OCI-LY7 (cell line): ENCODE measurements at regions not wholly inside any gene's neighbourhood (a gene's known extent, or its start where the extent isn't known, plus 50 kb on each side); places are given as distances from the start of the nearest gene placed in this dataset.
"Not testable (repeated sequence)": the region's sequence is repeated elsewhere in the genome, so short reads cannot be mapped to it uniquely, and the experiment has no call there.

Experiments
- BruUV-seq: library from RNA; stranded (reverse); fragments of 400-500 nt; replicated peaks from 2 replicates; lab custom pipeline; 2021; lab: Mats Ljungman, UMichigan
- CTCF ChIA-PET: fragments of 300-600 bp; sonication (Branson Sonifier 250); formaldehyde crosslinking; loops from one replicate; lab custom pipeline; 2022; ENCODE audit warnings: antibody characterized with exemption; ENCODE audit not compliant: unreplicated experiment; lab: Charles Lee
- POLR2A ChIA-PET: fragments of 300-600 bp; sonication (Branson Sonifier 250); formaldehyde crosslinking; loops from one replicate; lab custom pipeline; 2022; ENCODE audit warnings: antibody characterized with exemption; lab: Charles Lee
- DNase-seq: peaks from one replicate; pipeline ENCODE4 v3.0.0-alpha.2; 2015; ENCODE audit warnings: low spot score
- H2AFZ ChIP-seq: fragments of 200-600 bp; sonication (generic), shearing (Covaris generic); 2 replicates; pipeline ENCODE4 v1.6.1; 2014; ENCODE audit warnings: mild to moderate bottlenecking, antibody characterized with exemption, low read length, moderate library complexity
- H3K27ac ChIP-seq: fragments of 200-600 bp; sonication (generic); 2 replicates; pipeline ENCODE4 v1.5.1; 2014; ENCODE audit warnings: mixed run types, low read depth, mild to moderate bottlenecking, moderate library complexity, low read length, inconsistent platforms; ENCODE audit not compliant: poor library complexity, severe bottlenecking
- H3K36me3 ChIP-seq: fragments of 200-600 bp; sonication (generic); 2 replicates; pipeline ENCODE4 v1.6.1; 2014; ENCODE audit warnings: mild to moderate bottlenecking, antibody characterized with exemption, low read length, moderate library complexity, mixed read lengths; ENCODE audit not compliant: insufficient read depth
- H3K4me1 ChIP-seq: fragments of 200-600 bp; sonication (generic); 2 replicates; pipeline ENCODE4 v1.5.1; 2014; ENCODE audit warnings: mild to moderate bottlenecking, low read length; ENCODE audit not compliant: insufficient read depth, poor library complexity, severe bottlenecking
- H3K4me2 ChIP-seq: fragments of 200-600 bp; sonication (generic); 2 replicates; pipeline ENCODE4 v1.6.1; 2014; ENCODE audit warnings: mild to moderate bottlenecking, low read length
- H3K4me3 ChIP-seq: fragments of 200-600 bp; sonication (generic); 2 replicates; pipeline ENCODE4 v1.5.1; 2014; ENCODE audit warnings: mild to moderate bottlenecking, low read depth, low read length; ENCODE audit not compliant: poor library complexity, severe bottlenecking
- H3K79me2 ChIP-seq: fragments of 200-600 bp; sonication (generic); 2 replicates; pipeline ENCODE4 v1.6.1; 2016; ENCODE audit warnings: low read depth, mild to moderate bottlenecking, low read length, moderate library complexity, mixed read lengths; ENCODE audit not compliant: insufficient read depth
- H3K9me2 ChIP-seq: fragments of 200-600 bp; sonication (generic); 2 replicates; pipeline ENCODE4 v1.6.1; 2016; ENCODE audit warnings: mild to moderate bottlenecking, low read length, mixed read lengths; ENCODE audit not compliant: insufficient read depth
- H3K9me3 ChIP-seq: fragments of 200-600 bp; sonication (generic); 2 replicates; pipeline ENCODE4 v1.6.1; 2014; ENCODE audit warnings: mild to moderate bottlenecking, mixed run types, low read length, mixed read lengths
- H4K20me1 ChIP-seq: fragments of 200-600 bp; sonication (generic); 2 replicates; pipeline ENCODE4 v1.6.1; 2014; ENCODE audit warnings: mild to moderate bottlenecking, antibody characterized with exemption, low read length, moderate library complexity, mixed read lengths; ENCODE audit not compliant: insufficient read depth
- EZH2phosphoT487 ChIP-seq: fragments of 200-600 bp; sonication (generic); IDR thresholded peaks from 2 replicates; pipeline ENCODE4 v1.6.1; 2018; ENCODE audit warnings: low read depth, borderline replicate concordance, mild to moderate bottlenecking, mixed run types, antibody characterized with exemption, low read length, moderate library complexity, mixed read lengths
- intact Hi-C: fragments of 100-400 bp; cut with micrococcal nuclease; formaldehyde crosslinking; loops from one replicate; pipeline ENCODE4 v1.10.0; 2022; ENCODE audit not compliant: unreplicated experiment
- TF ChIP-seq, protein P1 (sequence below): fragments of 200-600 bp; sonication (generic); conservative IDR thresholded peaks from 2 replicates; pipeline ENCODE4 v1.5.1; 2014; ENCODE audit warnings: mild to moderate bottlenecking, antibody characterized with exemption, low read length, moderate library complexity, mixed read lengths

DNA sequence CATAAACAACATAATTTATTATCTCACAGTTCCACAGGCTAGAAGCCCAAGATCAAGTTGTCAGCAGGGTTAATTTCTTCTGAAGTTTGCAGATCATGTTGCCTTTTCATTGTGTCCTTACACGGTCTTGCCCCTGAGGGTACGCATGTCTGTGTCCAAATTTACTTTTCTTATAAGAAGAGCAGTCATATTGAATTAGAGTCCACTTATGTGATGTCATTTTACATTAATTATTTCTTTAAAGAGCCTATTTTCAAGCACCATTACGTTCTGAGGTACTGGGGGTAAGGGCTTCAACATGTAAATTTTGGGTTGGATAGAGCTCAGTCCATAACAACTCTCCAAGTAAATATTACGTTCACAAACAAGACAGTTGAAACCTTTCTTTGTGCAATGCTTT, 236.6 kb upstream of the OR4E1 start:
- H2AFZ ChIP-seq, result peak overlapping the region; percentile 27; the same call in 1 of the 2 replicates
- H3K4me1 ChIP-seq, result peaks cover 30% of the 10 kb centered on the region
- H3K79me2 ChIP-seq, result no peaks in the 10 kb centered on the region
- no peak for DNase-seq
- no peak overlapping the region for H3K4me2 ChIP-seq
- no peaks in the 10 kb centered on the region for H3K9me3 ChIP-seq
- BruUV-seq, result no TSS peak
- no peak overlapping the region for H3K4me3 ChIP-seq
- no peaks in the 10 kb centered on the region for H3K9me2 ChIP-seq
- CTCF ChIA-PET, result no interaction called here
- no peaks in the 10 kb centered on the region for H3K36me3 ChIP-seq
- POLR2A ChIA-PET, result interaction anchor here (1.3 kb wide), 2 partner anchors 14 to 20 kb away, joined by 3 to 6 read pairs; no protein-coding TSS in a partner anchor
- TF ChIP-seq, protein P1, sequence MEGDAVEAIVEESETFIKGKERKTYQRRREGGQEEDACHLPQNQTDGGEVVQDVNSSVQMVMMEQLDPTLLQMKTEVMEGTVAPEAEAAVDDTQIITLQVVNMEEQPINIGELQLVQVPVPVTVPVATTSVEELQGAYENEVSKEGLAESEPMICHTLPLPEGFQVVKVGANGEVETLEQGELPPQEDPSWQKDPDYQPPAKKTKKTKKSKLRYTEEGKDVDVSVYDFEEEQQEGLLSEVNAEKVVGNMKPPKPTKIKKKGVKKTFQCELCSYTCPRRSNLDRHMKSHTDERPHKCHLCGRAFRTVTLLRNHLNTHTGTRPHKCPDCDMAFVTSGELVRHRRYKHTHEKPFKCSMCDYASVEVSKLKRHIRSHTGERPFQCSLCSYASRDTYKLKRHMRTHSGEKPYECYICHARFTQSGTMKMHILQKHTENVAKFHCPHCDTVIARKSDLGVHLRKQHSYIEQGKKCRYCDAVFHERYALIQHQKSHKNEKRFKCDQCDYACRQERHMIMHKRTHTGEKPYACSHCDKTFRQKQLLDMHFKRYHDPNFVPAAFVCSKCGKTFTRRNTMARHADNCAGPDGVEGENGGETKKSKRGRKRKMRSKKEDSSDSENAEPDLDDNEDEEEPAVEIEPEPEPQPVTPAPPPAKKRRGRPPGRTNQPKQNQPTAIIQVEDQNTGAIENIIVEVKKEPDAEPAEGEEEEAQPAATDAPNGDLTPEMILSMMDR, result no peak
- TF ChIP-seq EZH2phosphoT487, result no peak
- intact Hi-C loops, result no loop called here
- H4K20me1 ChIP-seq, result no peaks in the 10 kb centered on the region
- H3K27ac ChIP-seq, result no peak overlapping the region

DNA sequence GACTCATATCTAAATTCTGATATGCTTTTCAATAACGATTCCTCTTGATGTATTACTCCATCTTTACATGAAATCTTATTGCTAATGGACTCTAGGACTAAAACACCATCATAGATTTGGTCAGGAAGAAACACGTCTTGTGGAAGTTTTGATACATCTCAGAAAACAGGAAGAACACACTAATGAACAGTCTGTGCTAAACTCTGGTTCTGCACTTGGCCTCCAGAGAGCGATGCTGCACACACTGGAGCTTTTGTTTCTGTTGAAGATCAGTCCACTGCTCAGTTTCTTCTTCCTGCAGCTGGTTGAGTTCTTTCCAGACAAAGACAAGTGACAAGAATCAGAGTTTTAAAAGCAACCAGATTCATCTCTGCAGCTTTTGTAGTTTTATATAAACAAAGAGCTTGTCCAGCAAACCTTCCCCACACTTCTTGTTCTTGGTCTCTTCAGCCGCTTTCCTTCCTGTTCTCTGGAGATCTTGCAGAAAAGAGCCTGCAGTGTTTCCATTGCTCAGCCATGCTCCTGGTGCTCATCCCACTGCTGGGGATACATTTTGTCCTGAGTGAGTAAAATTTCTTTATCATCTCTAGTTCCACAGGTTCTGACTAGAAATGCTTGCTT, 229.1 kb upstream of the OR4E1 start:
- BruUV-seq, result TSS peak; percentile 67
- peak overlapping the region; percentile 49 for H3K4me3 ChIP-seq
- peak overlapping the region; percentile 93 for H2AFZ ChIP-seq
- no peak for TF ChIP-seq EZH2phosphoT487
- TF ChIP-seq, protein P1, result peak; percentile 79
- no peaks in the 10 kb centered on the region for H3K79me2 ChIP-seq
- ChIA-PET POLR2A (interaction anchor here (0.6 to 1.2 kb wide), 4 partner anchors 9 to 92 kb away, joined by 3 to 8 read pairs (median 6); no protein-coding TSS in a partner anchor), CTCF (interaction anchor here (1.0 kb wide), 1 partner anchor 10 kb away, joined by 3 read pairs; no protein-coding TSS in a partner anchor)
- H3K4me2 ChIP-seq, result peak overlapping the region; percentile 27
- no peaks in the 10 kb centered on the region for H4K20me1 ChIP-seq
- H3K9me2 ChIP-seq, result 0 out of 2 replicates have a peak, but pooled peaks cover 6% of the 10 kb centered on the region
- peak; percentile 77 for DNase-seq
- H3K9me3 ChIP-seq, result no peaks in the 10 kb centered on the region; the same call in 1 of the 2 replicates
- intact Hi-C loops, result no loop called here
- H3K36me3 ChIP-seq, result no peaks in the 10 kb centered on the region; the same call in 1 of the 2 replicates
- peak overlapping the region; percentile 32 for H3K27ac ChIP-seq
- H3K4me1 ChIP-seq, result peaks cover 20% of the 10 kb centered on the region

DNA sequence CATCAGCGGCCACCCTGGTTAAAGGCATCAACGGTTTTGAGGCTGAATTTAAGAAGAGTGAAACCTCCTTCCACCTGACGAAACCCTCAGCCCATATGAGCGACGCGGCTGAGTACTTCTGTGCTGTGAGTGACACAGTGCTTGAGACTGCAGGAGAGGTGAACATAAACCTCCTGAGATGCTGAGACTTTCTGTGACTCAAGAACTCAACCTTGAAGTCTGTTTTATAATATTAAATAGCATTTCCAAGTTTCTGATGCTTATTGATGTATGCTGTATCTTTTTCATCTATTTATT, 221.2 kb upstream of the OR4E1 start:
- peak overlapping the region; percentile 71 for H3K27ac ChIP-seq
- ChIA-PET CTCF (interaction anchor here (0.7 to 1.1 kb wide), 2 partner anchors 19 to 25 kb away, joined by 3 to 5 read pairs; no protein-coding TSS in a partner anchor), POLR2A (interaction anchor here (1.5 to 1.7 kb wide), 2 partner anchors 12 to 17 kb away, joined by 3 to 7 read pairs; no protein-coding TSS in a partner anchor)
- peak overlapping the region; percentile 34 for H3K4me3 ChIP-seq
- H3K4me1 ChIP-seq, result peaks cover 20% of the 10 kb centered on the region
- H3K36me3 ChIP-seq, H4K20me1 ChIP-seq, H3K9me3 ChIP-seq, BruUV-seq, H3K79me2 ChIP-seq, H3K9me2 ChIP-seq: not testable (repeated sequence)
- DNase-seq, result peak; percentile 70
- H3K4me2 ChIP-seq, result peak overlapping the region; percentile 62
- peak overlapping the region; percentile 94 for H2AFZ ChIP-seq
- intact Hi-C loops, result loop anchor here (2.0 kb wide), 3 partner anchors 18 to 38 kb away; no protein-coding TSS in a partner anchor
